ENCODE measurements at regions not wholly inside any gene's neighbourhood (a gene's known extent, or its start where the extent isn't known, plus 50 kb on each side); places are given as distances from the start of the nearest gene placed in this dataset.

DNA sequence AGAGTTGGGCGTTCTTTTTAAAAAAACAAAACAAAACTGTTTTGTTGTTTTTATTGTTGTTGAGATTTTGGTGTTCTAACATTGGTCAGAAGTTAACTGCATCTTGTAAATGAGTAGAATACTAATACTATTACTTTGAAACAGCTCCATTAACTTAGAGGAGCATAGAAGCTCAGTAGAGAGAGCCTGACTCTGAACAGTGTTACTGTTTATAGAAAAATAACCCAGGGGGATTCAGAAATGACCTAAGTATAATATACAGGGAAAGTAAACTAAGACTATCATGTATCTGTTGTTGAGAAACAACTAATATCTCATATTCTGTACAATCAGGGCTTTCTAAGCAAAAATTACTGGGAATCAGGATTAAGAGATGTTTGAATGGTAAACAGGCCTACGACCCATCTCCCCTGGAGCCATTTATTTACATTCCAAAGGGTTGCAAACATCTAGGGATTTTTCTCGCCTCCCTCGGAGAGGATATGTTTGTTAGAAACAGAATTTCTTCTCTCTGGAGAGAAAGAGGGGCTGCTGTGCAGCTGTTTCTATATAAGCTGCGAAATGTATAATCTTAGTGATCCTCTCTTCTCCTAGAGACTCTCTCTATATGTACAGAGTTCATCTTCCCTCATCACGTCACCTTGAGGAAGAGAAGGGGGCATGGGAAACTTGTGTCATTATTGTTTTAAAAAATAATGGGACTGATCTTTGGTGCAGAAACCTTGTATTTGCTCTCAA, 827.5 kb upstream of the DPPA4 start:
- TF ChIP-seq POLR2AphosphoS5 (IDR thresholded peaks at IDR 0.05; ENCODE audit: borderline replicate concordance, low read depth, low read length) (no peak), EZH2 (IDR thresholded peaks at IDR 0.05) (no peak)

Measured in SK-N-MC (cell line).